ENCODE measurements at regions not wholly inside any gene's neighbourhood (a gene's known extent, or its start where the extent isn't known, plus 50 kb on each side); places are given as distances from the start of the nearest gene placed in this dataset.

DNA sequence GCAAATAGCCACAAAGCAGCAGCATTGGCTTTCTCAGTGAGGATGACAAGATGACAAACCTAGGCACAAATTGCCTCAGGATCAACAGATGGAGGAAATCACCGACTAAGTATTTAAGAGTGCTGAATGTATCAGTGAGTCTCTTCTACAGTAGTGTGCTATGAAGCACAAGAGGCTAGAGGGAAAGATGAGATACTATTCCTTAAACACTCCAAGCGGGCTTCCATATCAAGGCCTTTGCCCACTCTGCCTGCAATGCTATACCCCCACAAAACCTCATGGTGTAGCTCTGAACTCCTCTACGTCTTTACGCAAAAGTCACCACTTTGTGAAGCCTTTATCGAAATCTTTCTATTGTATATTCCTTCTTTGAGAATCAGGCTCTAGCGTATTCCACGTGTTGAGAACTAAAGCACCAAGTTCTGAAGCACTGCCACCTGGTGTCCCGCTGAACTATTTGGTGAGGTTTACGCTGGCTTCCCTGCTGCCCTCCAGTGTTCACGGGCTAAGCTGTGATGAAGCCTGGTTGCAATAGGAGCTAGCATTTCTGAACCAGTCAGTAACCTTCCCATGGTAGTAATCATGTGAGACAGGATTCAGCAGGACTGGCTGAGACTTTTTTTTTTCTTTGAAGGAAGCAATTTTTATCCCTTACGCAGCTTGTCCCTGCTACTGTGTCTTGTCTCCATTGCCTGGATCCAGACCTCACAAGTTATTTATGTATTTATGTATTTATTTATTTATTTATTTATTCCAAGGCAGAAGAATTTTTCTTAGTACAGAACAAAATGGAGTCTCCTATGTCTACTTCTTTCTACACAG is 426.5 kb upstream of the OR4E1 start:
- TF ChIP-seq BCL11A (IDR thresholded peaks at IDR 0.05; ENCODE audit: low read depth in 2 of 2, low read length in 2 of 2) (no peak), EZH2 (IDR thresholded peaks at IDR 0.05; ENCODE audit: low read depth, low read length, severe bottlenecking) (no peak), EP300 (IDR thresholded peaks at IDR 0.05; ENCODE audit: borderline replicate concordance in 1 of 2, low read depth in 2 of 2, low read length in 2 of 2) (no peak), SIN3A (conservative IDR thresholded peaks at IDR 0.05 in 1 of 2, IDR thresholded peaks at IDR 0.05 in 1 of 2; ENCODE audit: low read depth in 1 of 2, low read length in 2 of 2) (no peak), RNF2 (IDR thresholded peaks at IDR 0.05; ENCODE audit: borderline replicate concordance, low read depth, low read length, missing control alignments, poor library complexity, severe bottlenecking) (no peak)
